ENCODE measurements at regions not wholly inside any gene's neighbourhood (a gene's known extent, or its start where the extent isn't known, plus 50 kb on each side); places are given as distances from the start of the nearest gene placed in this dataset.
"Not testable (repeated sequence)": the region's sequence is repeated elsewhere in the genome, so short reads cannot be mapped to it uniquely, and the experiment has no call there.

- no peak for ATAC-seq
- Histone ChIP-seq H3K27ac (no peak overlapping the region), H3K4me1 (peaks cover 0 to 11% (median 0%) of the 10 kb centered on the region in 3 donors), H3K27me3 (no peaks in the 10 kb centered on the region), H3K36me3 (peaks cover 0 to 67% of the 10 kb centered on the region in 2 donors), H3K4me3 (no peak overlapping the region), H3K9me3 (no peaks in the 10 kb centered on the region)
- WGBS, 2 donors (ENCODE audit: low coverage in 1 of 2), result 70% methylated on average over 3 of the region's 5 CpGs; no CpG with 5 or more reads in 1 of the 2 donors
- no peak for TF ChIP-seq POLR2AphosphoS5 (IDR thresholded peaks at IDR 0.05)
- no peak for TF ChIP-seq POLR2A (IDR thresholded peaks at IDR 0.05)
- no peak for TF ChIP-seq EP300 (IDR thresholded peaks at IDR 0.05)
- TF ChIP-seq CTCF (IDR thresholded peaks at IDR 0.05), result no peak
Measured at GRCh38 chr6:144435602-144436426, 150.7 kb downstream of the UTRN start.

- H3K27me3 ChIP-seq, result no peaks in the 10 kb centered on the region
- H3K36me3 ChIP-seq, result peaks cover 0 to 67% of the 10 kb centered on the region in 2 donors
- WGBS, 2 donors (ENCODE audit: low coverage in 1 of 2), result 100% methylated on average over 4 of the region's 4 CpGs
- no peak overlapping the region for H3K27ac ChIP-seq
- peaks cover 0 to 11% (median 0%) of the 10 kb centered on the region in 3 donors for H3K4me1 ChIP-seq
- H3K4me3 ChIP-seq, result no peak overlapping the region
- ATAC-seq, result no peak
- TF ChIP-seq CTCF (IDR thresholded peaks at IDR 0.05), result no peak
- no peak for TF ChIP-seq POLR2AphosphoS5 (IDR thresholded peaks at IDR 0.05)
- no peak for TF ChIP-seq EP300 (IDR thresholded peaks at IDR 0.05)
- TF ChIP-seq POLR2A (IDR thresholded peaks at IDR 0.05), result no peak
- H3K9me3 ChIP-seq, result no peaks in the 10 kb centered on the region
Measured at GRCh38 chr6:144437105-144437504, 152.0 kb downstream of the UTRN start.

DNA sequence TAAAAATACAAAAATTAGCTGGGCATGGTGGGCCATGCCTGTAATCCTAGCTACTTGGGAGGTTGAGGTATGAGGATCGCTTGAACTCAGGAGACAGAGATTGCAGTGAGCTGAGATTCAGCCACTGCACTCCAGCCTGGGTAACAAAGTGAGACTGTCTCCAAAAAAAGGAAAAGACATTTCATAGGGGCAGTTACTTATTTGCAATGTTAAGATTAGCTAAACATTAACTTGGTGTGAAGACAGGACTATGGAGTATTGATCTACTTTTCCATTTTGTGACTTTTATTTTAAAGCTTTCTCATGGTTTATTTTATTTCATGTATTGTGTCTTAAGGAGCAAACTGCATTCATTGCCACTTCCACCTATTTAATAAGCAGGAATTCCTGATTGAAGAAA, 153.0 kb downstream of the UTRN start:
- no peak for ATAC-seq
- Histone ChIP-seq H3K9me3 (no peaks in the 10 kb centered on the region), H3K27me3 (no peaks in the 10 kb centered on the region), H3K27ac (no peak overlapping the region), H3K4me1 (peaks cover 0 to 11% (median 0%) of the 10 kb centered on the region in 3 donors), H3K4me3 (no peak overlapping the region), H3K36me3 (peaks cover 0 to 72% of the 10 kb centered on the region in 2 donors)
- 100% methylated on average over 1 of the region's 1 CpG for WGBS, 2 donors (ENCODE audit: low coverage in 1 of 2)
- no peak for TF ChIP-seq CTCF (IDR thresholded peaks at IDR 0.05)
- no peak for TF ChIP-seq POLR2AphosphoS5 (IDR thresholded peaks at IDR 0.05)
- TF ChIP-seq EP300 (IDR thresholded peaks at IDR 0.05), result no peak
- no peak for TF ChIP-seq POLR2A (IDR thresholded peaks at IDR 0.05)

- no peak for ATAC-seq
- Histone ChIP-seq H3K36me3 (peaks cover 0 to 72% of the 10 kb centered on the region in 2 donors), H3K27ac (no peak overlapping the region), H3K27me3 (no peaks in the 10 kb centered on the region), H3K9me3 (no peaks in the 10 kb centered on the region), H3K4me1 (peaks cover 0 to 11% (median 0%) of the 10 kb centered on the region in 3 donors), H3K4me3 (no peak overlapping the region)
- WGBS, 2 donors (ENCODE audit: low coverage in 1 of 2), result 93 to 97% methylated on average over 4 of the region's 4 CpGs
- TF ChIP-seq POLR2AphosphoS5 (IDR thresholded peaks at IDR 0.05), result no peak
- TF ChIP-seq POLR2A (IDR thresholded peaks at IDR 0.05), result no peak
- TF ChIP-seq EP300 (IDR thresholded peaks at IDR 0.05), result no peak
- no peak for TF ChIP-seq CTCF (IDR thresholded peaks at IDR 0.05)
Measured at GRCh38 chr6:144439016-144439415, 153.9 kb downstream of the UTRN start.

GRCh38 chr6:144441801-144442200, 156.7 kb downstream of the UTRN start:
- not testable (repeated sequence) for H3K4me1 ChIP-seq, H3K9me3 ChIP-seq, ATAC-seq, H3K27me3 ChIP-seq, H3K27ac ChIP-seq, H3K4me3 ChIP-seq
- 100% methylated on average over 1 to 2 of the region's 3 CpGs for WGBS, 2 donors (ENCODE audit: low coverage in 1 of 2)
- peaks cover 0 to 86% of the 10 kb centered on the region in 2 donors for H3K36me3 ChIP-seq

All from gastroesophageal sphincter (tissue), 4 donors.